ENCODE measurements at regions not wholly inside any gene's neighbourhood (a gene's known extent, or its start where the extent isn't known, plus 50 kb on each side); places are given as distances from the start of the nearest gene placed in this dataset.

GRCh38 chr22:46085828-46086576 lies 64.3 kb upstream of the PPARA start:
- TF ChIP-seq POLR2A (IDR thresholded peaks at IDR 0.05; ENCODE audit: low read depth, low read length) (no peak), POLR2AphosphoS5 (IDR thresholded peaks at IDR 0.05; ENCODE audit: low read depth, low read length) (no peak)

Data from GM12892 (cell line).